KBM-7 (cell line): ENCODE measurements at regions not wholly inside any gene's neighbourhood (a gene's known extent, or its start where the extent isn't known, plus 50 kb on each side); places are given as distances from the start of the nearest gene placed in this dataset.
A peak's percentile ranks its signal among the peaks of the same experiment; 100 is the strongest.

Source experiments
- DNase-seq: peaks from one replicate; pipeline ENCODE4 v3.0.0-alpha.2; 2015
- in situ Hi-C: fragments of 300-500 bp; cut with MboI; formaldehyde crosslinking; loops from 2 replicates; pipeline ENCODE4 v1.14.3; 2020; ENCODE audit warnings: low sequenced_read_pairs, low pct_unique_long_range_greater_than_20kb, mixed read lengths

GRCh38 chr5:132130918-132131715, 57.5 kb downstream of the CSF2 start:
- in situ Hi-C loops: no loop called here
- DNase-seq: no peak

- no peak for DNase-seq
- in situ Hi-C loops: no loop called here
These were observed 58.5 kb downstream of the CSF2 start for GRCh38 chr5:132132138-132132537.

GRCh38 chr5:132134384-132134783, 60.8 kb downstream of the CSF2 start:
- DNase-seq: peak; percentile 28
- in situ Hi-C loops: no loop called here

- no peak for DNase-seq
- in situ Hi-C loops: no loop called here
These were observed 63.3 kb downstream of the CSF2 start for GRCh38 chr5:132136906-132137305.

- no peak for DNase-seq
- in situ Hi-C loops: no loop called here
These were observed 64.7 kb downstream of the CSF2 start for GRCh38 chr5:132138260-132138659.
